Neural progenitor cell (in vitro differentiated cells): ENCODE measurements at regions not wholly inside any gene's neighbourhood (a gene's known extent, or its start where the extent isn't known, plus 50 kb on each side); places are given as distances from the start of the nearest gene placed in this dataset.

ENCODE experiments used
- EZH2 ChIP-seq: fragments of 200-600 bp; sonication (generic); IDR thresholded peaks from 2 replicates; pipeline ENCODE4 v1.6.1; 2017; ENCODE audit warnings: antibody characterized with exemption, mild to moderate bottlenecking, moderate library complexity
- EZH2phosphoT487 ChIP-seq: fragments of 200-600 bp; sonication (generic); IDR thresholded peaks from 2 replicates; pipeline ENCODE4 v1.6.1; 2017; ENCODE audit warnings: antibody characterized with exemption
- TF ChIP-seq, protein P1 (sequence below): fragments of 200-600 bp; sonication (generic); IDR thresholded peaks from 2 replicates; pipeline ENCODE4 v1.5.1; 2017; ENCODE audit warnings: antibody characterized with exemption, mild to moderate bottlenecking

- no peak for TF ChIP-seq EZH2
- TF ChIP-seq, protein P1, sequence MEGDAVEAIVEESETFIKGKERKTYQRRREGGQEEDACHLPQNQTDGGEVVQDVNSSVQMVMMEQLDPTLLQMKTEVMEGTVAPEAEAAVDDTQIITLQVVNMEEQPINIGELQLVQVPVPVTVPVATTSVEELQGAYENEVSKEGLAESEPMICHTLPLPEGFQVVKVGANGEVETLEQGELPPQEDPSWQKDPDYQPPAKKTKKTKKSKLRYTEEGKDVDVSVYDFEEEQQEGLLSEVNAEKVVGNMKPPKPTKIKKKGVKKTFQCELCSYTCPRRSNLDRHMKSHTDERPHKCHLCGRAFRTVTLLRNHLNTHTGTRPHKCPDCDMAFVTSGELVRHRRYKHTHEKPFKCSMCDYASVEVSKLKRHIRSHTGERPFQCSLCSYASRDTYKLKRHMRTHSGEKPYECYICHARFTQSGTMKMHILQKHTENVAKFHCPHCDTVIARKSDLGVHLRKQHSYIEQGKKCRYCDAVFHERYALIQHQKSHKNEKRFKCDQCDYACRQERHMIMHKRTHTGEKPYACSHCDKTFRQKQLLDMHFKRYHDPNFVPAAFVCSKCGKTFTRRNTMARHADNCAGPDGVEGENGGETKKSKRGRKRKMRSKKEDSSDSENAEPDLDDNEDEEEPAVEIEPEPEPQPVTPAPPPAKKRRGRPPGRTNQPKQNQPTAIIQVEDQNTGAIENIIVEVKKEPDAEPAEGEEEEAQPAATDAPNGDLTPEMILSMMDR, result no peak
- TF ChIP-seq EZH2phosphoT487, result no peak
These were observed 263.1 kb downstream of the TNS1 start for GRCh38 chr2:217739741-217740140.
